Islet of Langerhans (tissue), 1 donor: ENCODE measurements at regions not wholly inside any gene's neighbourhood (a gene's known extent, or its start where the extent isn't known, plus 50 kb on each side); places are given as distances from the start of the nearest gene placed in this dataset.

Experiments used
- FAIRE-seq: peaks from one replicate; lab custom pipeline; 2011; peaks lifted over from hg19 to GRCh38; lab: Jason Lieb, UNC

GRCh38 chr5:167721926-167722440, 569.5 kb upstream of the WWC1 start:
- FAIRE-seq = no peak

GRCh38 chr5:167723254-167723871, 568.1 kb upstream of the WWC1 start:
- FAIRE-seq = peak; percentile 90

GRCh38 chr5:167725264-167725663, 566.2 kb upstream of the WWC1 start:
- no peak for FAIRE-seq

DNA sequence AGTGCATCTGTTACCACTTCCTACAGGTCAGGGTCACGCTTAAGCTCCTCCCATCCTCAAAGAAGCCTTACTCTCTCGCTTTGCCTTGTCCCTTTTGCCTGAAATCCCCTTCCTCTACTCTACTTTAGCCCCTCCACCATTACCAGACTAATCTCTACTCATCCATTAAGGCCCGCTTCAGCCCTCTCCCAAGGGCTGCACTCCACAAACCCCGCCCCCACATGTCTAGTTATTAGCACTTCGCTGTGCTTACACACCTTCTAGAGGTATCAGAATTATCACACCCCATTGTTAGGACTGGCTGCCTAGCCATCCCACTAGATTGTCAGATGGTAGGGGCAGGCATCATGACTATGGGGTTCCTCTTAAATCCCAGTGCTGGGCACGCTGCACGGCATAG, 565.7 kb upstream of the WWC1 start:
- no peak for FAIRE-seq

- FAIRE-seq = no peak
These were observed 564.8 kb upstream of the WWC1 start for GRCh38 chr5:167726642-167727041.

DNA sequence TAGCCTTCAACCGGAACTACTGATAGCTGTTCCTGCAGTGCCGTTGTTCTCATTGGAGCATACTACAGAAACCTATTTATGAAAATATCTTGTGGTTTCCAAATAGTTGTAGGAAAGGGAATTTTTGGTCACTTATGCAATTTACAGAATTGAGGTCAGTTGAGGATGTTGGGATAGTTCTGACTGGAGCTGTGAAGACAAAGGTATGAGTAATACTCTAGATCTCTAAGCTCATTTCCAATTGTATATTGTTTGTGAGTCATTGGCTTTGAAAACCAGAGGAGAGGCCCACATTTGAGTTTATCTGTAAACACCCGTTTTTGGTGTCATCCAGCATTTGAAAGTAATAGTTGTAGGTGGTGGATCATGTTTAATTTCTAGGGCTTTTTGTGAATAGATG, 561.3 kb upstream of the WWC1 start:
- no peak for FAIRE-seq

DNA sequence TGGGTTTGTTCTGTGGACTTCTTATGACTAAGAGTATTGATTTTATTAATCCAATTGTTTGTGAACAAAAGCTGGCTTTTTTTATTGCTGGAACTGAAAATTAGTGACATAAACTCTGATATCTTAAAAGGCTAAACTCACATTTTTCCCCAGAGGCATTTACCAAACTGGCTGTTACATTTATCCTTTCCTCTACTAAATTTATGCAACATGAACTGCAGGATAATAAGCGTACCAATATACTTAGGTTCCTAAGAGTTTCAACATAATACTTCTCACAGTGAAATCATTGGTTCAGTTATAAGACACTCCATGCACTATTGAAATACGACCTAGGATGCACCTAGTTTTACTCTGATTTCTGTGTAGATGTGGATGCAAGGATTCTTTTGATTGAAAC, 560.8 kb upstream of the WWC1 start:
- no peak for FAIRE-seq

- no peak for FAIRE-seq
These were observed 559.5 kb upstream of the WWC1 start for GRCh38 chr5:167731951-167732350.

DNA sequence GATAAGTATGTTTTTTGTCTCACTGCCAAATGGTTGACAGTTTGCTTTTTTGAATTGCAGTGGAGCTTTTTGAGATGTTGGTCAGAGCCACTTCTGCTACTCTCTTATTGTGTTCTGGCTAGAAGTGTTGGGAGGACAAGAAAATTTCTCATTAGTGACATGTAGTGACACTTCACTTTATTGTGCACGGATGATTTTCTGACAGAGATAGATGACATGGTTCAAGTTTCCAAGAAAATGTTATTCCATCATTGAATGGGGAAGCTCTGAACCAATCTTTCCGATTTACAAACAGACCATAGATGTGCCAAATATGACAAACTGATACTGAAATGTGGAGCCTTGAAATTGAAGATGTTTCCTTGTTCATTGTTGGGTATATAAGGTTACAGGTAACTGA, 558.9 kb upstream of the WWC1 start:
- FAIRE-seq = no peak

DNA sequence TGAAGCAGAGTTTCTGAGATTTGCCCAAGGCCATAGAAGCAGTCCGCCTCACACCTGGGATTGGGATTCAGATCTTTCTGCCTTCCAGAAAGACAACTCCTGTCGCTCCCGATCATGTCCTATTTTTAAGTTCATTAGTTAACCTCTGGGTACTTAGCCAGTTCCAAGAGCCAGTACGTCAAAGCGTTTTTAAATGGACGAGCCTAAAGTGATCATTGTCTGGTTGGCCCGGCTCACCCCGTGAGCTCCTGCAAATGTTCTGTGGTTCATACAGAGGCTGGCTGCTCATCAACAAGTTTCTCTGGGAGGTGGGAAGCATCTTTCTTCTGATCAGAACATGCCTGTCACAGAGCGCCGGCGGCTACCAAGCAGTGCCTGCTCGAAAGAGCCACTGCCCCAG, 554.5 kb upstream of the WWC1 start:
- FAIRE-seq = no peak

- FAIRE-seq = no peak
These were observed 547.6 kb upstream of the WWC1 start for GRCh38 chr5:167743695-167744464.

DNA sequence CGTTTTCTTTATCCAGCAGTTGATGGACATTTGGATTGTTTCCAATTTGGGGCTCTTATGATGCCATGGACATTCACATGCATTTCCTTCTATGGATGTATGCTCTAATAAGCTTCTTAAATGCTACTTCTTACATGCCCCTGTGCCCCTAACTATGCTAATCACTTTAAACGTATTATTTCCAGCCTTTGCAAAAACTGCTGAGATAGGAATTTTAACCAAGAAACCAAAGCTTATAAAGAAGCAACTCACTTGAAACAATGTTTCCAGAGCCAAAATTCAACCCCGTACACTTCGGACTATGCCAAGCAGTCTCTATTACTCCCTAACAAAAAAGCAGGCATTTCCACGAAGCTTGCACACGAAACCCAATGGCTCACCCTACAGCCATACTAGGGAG, 545.6 kb upstream of the WWC1 start:
- no peak for FAIRE-seq

DNA sequence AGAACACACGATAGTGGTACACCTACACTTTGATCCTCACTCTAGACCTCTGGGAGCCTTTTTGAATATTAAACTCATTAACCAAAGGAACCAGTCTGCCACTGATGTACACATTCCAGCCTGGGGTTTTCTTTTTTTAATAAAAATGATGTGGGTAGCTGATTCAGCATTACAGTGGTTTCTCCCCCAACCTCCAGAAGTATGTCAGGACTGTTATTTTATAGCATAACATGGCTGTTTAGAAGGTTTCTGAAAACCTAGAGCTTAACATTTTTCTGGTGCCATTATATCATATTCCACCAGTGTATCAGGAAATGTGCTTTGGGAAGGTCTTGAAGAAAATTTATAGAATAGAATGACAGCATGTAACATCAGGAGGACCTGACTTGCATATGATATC, 540.9 kb upstream of the WWC1 start:
- no peak for FAIRE-seq

DNA sequence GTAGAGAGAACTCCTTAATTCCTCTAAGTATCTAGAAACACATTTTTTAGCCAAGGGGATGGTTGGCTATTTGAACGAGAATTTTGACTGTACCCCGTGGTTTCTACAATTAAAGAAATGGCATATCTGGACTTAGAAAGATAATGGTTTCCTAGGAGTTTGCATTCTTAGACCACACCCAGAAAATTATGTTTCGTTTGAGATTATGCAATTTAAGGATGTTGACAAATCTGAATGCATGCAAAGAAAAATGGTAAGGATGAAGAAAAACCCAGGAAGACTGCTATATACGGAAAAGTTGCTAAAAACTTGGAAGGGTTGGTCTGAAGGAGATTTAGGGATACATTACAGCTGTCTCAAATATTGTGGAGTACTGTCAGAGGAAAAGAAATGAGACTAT, 538.5 kb upstream of the WWC1 start:
- FAIRE-seq = no peak

DNA sequence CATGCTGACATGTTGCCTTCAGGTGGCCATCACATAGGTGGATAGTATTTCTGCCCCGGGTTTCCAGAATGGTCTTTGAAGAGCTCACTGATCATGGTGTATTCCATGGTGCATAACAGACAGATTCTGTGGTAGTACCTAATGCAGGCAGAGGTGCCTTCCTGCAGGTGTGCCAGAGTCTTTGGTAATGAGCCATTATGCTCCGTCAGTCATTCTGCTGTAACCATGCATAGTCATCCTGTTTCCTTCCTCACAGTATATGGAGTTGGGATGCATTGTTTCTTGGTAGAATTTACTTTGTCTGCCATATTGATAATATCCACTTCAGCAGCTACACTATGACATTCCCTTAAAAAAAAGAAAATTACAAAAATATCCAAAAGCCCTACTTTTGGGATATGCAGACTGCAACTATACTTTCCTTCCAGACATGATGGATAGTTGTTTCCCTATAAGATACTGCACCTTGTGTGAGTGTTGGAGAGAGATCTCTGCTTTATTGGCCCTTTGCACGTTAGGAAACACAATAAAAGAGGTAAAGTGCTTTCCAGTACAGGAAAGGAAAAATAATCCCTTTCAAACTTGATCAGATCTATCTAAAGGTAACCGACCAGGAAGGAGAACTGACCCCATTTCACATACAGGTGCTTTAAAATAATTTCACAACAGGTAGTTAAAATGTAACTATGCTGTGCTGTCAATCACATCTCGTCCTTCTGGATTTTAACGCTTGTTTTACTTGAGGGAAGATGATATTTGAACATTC, 537.5 kb upstream of the WWC1 start:
- FAIRE-seq = no peak

DNA sequence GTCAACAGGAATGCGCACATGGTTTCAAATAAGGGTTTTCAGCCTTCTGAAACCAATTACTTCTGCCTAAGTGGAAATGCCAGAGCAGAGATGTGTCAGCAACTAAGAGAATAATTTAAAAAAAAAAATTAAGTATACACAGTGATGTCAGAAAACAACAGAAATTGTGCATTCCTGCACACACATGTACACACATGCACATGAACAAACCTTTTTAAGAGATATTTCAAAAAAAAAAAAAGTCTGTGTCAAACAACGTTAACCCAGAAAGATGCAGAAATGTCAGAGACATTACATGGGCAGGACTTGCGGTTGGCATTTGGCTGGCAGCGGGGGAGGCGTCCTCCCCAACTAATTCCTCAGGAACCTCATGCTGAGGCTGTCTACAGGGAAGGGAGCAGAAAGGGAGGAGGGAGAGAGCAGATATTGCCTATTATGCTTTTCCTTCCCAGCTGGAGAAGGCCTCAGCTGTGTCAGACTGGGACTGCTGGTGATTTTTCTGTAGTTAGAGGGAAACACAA, 536.9 kb upstream of the WWC1 start:
- no peak for FAIRE-seq

- no peak for FAIRE-seq
These were observed 536.0 kb upstream of the WWC1 start for GRCh38 chr5:167755420-167755819.

- no peak for FAIRE-seq
These were observed 532.2 kb upstream of the WWC1 start for GRCh38 chr5:167759057-167759821.

GRCh38 chr5:167763772-167764171, 527.7 kb upstream of the WWC1 start:
- FAIRE-seq = no peak

DNA sequence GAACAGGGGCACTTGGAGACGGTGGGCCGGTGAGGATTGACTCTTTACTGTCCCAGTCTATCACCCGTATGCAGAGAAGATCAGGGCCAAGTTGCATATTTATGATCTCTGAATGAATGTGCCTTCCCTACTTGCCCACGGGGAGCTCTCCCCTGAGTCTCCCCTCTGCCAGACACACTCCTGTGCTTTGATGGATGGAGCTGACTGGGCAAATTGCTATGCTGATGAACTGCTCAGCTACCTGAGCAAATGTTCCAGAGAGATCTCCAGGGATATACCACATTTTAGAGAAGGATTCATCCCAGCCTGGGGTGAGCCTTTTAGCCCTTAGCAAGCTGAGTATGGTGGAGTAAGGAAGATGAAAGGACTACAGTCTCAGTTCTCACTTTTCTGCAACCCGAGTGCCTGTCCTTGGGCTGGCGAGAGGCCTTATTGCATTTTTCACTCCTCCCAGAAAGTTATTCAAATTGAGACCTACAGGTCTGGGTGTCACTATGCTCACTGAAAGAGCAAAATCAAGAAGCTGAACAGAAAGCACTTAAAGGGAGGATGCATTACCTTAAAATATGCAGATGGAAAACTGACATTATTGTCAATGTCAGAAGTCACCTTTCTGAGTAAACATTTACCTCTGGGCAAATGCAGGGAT, 526.7 kb upstream of the WWC1 start:
- no peak for FAIRE-seq

- FAIRE-seq = no peak
These were observed 526.1 kb upstream of the WWC1 start for GRCh38 chr5:167765352-167765751.

DNA sequence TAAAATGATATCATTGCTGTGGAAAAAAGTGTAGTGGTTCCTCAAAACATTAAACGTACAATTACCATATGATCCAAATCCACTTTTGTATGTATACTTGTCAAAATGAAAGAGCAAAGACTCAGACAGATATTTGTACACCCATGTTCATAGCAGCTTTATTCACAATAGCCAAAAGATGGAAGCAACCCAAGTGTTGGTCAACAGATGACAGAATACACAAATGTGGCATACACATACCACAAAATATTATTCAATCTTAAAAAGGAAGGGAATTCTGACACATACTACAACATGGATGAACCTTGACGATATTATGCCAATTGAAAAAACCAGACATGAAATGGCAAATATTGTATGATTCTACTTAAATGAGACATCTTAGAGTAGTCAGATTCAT, 524.5 kb upstream of the WWC1 start:
- no peak for FAIRE-seq
